Anterior cingulate cortex (tissue), 58 donors: ENCODE measurements at regions not wholly inside any gene's neighbourhood (a gene's known extent, or its start where the extent isn't known, plus 50 kb on each side); places are given as distances from the start of the nearest gene placed in this dataset.
"Not testable (repeated sequence)": the region's sequence is repeated elsewhere in the genome, so short reads cannot be mapped to it uniquely, and the experiment has no call there.

ENCODE experiments used
- DNase-seq, 58 donors: peaks; one replicate each; lab custom pipeline; 2025; lab: John Stamatoyannopoulos, UW

DNA sequence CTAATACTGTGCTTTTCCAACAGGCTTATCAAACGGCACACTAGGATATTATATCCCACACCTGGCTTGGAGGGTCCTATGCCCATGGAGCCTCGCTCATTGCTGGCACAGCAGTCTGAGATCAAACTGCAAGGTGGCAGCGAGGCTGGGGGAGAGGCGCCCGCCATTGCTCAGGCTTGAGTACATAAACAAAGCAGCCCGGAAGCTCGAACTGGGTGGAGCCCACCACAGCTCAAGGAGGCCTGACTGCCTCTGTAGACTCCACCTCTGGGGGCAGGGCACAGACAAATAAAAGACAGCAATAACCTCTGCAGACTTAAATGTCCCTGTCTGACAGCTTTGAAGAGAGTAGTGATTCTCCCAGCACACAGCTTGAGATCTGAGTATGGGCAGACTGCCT is 128.0 kb upstream of the CAV2 start:
- not testable (repeated sequence) for DNase-seq

DNA sequence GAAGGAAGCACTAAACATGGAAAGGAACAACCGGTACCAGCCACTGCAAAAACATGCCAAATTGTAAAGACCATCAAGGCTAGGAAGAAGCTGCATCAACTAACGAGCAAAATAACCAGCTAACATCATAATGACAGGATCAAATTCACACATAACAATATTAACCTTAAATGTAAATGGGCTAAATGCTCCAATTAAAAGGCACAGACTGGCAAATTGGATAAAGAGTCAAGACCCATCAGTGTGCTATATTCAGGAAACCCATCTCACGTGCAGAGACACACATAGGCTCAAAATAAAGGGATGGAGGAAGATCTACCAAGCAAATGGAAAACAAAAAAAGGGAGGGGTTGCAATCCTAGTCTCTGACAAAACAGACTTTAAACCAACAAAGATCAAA is 126.3 kb upstream of the CAV2 start:
- not testable (repeated sequence) for DNase-seq

DNA sequence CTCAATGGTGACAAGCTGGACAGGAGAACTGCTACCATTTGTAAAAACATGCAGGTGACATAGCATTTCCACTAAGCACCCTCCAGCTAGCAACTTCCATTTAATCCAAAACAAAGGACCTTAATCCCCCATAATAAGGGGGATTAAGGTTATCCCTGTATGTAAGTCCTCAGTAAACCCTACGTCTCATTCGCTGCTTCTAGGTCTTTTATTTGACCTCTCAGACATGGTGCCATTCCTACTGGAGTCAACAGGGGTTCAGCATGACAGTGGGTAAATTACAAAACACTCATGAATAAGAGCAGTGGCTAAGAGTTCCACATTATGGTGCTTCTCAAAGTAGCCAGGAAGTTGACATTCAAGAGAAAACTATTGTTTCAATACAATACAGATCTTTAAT is 121.8 kb upstream of the CAV2 start:
- DNase-seq = no peak

DNA sequence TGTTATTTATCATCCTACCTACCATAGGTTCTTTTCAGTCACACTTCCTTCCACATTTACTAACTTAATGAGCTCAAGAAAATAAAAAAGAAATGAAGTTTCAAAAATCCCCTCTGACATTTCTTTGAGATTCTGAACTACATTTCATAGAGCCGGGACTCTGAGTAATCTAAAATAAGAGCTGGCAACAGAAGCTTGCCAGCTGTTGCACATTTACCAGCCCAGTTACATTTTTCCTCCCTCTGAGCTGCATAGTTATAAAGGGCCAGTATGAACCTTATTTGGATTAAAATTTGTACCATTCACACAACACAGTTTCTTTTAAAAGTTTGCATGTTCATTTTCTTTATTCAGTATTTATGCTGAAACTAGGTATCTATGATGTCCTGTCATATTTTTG is 119.5 kb upstream of the CAV2 start:
- no peak for DNase-seq

DNA sequence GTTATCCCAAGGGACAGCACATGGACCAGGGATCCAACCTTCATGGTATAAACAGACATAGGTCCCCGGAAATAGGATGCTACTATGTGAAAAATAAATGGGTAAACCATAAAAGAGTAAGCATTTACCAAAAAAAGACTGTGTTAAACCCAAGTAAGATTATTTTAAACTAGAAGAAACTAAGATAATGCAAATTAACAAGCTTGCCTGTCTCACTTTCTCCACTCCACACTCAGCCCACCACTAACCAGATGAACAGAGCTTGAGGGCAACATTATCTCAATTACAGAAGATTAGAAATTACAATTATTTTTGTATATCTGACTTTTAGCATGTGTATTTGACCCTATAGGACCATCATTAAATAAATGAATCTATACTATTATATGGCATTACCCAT is 117.2 kb upstream of the CAV2 start:
- DNase-seq = no peak

DNA sequence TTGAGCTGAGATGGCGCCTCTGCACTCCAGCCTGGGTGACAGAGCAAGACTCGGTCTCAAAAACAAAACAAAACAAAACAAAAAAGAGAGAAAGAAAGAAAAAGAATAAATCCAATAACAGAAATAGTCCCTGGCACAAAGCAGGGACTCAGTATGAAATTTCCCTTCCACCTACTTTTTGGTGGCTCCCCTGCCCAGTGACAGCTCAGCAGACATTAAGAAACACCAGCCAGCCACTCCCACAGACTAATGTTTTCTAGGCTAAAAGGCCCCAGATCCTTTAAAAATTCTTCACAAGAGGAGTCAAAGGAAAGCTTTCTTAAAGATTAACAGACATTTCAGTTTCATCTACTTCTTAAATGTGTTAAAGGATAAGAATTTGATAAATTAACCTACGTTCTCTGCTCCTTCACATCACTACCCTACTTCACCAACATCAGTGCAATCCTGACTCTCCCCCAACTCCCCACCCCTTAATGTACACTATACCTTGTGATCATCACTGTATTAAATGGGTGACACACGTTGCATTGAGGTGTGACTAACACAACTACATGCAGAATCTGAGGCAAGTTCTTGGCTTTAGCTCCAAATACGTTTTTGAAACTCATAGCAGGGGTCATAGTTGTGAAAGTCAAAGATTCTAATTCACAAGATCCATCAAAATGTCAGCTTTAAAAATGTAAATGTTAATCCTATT is 114.5 kb upstream of the CAV2 start:
- no peak for DNase-seq

DNA sequence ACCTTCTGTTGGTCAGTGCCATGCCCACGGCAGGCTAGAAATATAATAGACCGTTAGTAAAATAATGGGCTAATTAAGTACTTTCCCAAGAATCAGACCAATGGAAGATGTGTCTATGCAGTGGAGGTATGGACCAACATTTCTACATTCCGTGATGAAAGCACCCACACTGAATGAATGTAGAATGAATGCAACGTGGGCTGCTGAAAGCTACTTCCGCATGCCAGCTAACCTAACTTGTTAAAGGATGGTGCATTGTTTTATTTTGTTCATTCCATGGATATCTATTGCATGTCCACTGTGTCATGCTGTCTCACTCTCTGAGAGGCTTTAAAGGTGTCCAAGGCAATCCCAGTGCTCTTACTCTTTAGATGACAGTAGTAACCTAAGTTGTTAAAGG is 112.9 kb upstream of the CAV2 start:
- no peak for DNase-seq

DNA sequence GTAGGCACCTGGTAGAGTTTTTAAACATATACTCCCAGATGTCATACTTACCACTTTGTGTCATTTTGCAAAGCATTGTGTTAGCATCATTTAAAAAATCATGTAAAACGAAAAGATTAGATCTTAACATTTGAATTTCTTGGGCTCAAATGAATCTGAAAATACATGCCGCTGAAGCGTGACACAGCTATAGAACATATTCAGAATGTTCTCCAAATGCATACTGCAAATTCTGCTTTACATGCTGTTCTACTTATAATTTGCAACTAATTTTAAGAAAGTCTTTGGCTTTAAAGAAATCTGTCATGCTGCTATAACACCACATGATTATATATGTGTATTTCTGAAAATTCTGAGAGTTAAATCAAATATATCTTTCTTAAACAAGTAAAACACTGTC is 109.2 kb upstream of the CAV2 start:
- DNase-seq = peak in 1 of 58 donors; percentile 24

DNA sequence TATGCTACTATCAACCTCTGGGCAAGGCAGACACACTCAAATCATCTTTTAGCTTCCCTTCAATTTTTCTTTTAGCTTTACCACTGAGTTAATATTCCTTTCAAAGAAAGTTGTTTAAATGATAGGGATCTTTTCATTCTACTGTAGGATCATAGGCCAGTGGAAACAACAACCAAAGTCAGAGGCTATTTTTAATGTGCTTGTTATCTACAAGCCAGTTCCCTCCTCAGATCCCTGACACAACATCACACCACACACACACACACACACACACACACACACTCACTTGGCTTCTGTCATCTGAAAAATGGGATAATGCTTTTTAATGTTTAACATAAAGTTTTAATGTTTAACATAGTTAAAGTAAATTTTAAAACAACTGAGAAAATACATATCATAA is 106.7 kb upstream of the CAV2 start:
- no peak for DNase-seq

DNA sequence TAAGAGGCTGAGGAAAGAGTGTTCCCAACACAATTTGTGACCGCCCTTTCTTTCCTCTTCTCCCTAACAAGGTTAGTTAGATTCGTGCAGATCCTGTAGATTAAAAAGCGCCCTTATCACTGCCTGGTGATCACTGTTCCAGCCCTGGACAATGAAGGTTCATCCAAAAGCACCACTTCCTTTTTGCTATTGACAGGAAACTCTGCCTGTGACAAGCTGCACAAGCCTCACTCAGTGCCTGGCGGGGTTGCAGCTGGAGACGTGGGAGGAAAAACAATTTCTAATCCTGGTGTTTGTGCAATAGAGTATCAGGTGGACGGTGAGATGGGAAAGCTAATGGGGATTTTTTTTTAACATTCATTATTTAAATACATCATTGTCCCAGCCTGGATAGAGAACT is 105.9 kb upstream of the CAV2 start:
- DNase-seq = peak in 1 of 58 donors; percentile 10

DNA sequence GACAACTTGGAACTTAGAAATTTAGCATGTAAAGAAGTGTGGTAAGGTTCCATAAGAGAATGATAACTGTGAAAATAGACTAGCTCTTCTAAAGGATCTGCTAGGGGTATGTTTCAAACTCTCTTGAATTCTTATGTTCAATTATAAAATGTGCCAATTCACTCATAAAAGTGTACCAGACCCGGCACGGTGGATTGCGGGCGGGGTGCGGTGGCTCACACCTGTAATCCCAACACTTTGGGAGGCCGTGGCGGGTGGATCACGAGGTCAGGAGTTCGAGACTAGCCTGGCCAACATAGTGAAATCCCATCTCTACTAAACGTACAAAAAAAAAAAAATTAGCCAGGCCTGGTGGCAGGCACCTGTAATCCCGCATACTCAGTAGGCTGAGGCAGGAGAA is 105.4 kb upstream of the CAV2 start:
- DNase-seq = no peak

DNA sequence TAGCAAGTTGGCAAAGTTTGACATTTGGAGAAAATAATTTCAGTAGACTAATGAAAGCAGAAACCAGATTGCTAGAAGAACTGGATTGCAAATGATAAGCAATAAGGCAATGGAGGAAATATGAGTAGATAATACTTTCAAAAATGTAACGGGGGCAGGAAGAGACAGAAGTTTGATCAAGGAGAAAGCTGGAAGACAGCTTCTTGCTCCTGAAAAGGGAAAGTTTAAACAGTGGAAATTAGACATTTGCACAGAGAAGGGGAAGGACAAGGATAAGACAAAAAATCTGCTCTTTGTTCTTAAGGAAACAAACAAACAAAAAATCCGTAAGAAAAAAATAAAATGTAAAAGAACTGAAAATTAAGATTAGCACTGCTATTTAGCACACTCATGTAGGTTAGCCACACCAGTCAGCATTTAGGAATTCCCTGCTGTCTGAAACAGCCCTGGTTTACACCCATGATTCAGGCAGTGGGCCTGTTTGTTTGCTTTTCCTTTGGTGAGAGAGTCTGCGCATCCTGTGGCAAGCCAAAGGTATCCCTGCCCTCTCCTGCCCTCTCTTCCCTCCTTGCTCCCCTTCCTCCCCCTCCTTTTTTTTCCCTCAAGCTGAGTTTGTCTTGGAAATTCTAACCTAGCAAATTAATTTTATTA is 104.3 kb upstream of the CAV2 start:
- DNase-seq = no peak

DNA sequence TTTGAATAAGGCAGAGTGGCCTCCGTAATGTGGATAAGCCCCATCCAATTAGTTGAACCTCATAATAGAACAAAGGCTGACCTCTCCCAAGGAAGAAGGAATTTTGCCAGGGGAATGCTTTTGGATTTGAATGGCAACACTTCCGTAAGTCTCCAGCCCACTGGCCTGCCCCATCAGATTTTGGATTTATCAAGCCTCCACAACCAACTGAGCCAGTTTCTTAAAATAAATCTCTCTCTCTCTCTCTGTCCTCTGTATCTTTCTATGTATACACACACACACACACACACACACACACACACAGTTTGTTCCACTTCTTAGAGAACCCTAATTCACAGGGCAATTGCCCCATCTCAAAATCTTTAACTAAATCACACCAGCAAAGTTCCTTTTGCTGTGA is 100.9 kb upstream of the CAV2 start:
- no peak for DNase-seq

DNA sequence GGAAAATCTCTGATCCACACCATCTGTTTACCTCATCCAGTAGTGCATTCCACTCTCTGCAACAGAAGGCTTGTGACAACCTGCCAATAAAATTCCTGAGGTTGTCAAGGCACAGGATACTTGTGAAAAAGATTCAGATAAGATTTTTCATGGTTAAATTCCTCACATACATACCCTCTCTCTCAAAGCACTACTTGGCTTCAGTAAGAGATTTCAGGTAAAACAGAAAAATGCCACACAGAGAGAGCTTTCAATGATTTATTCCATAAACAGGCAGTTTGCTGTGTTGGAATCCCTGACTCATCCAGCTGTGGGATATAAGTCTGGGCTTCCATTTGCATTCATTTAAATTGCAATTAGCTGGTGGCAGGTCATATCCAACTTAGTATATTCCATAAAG is 99.7 kb upstream of the CAV2 start:
- no peak for DNase-seq

DNA sequence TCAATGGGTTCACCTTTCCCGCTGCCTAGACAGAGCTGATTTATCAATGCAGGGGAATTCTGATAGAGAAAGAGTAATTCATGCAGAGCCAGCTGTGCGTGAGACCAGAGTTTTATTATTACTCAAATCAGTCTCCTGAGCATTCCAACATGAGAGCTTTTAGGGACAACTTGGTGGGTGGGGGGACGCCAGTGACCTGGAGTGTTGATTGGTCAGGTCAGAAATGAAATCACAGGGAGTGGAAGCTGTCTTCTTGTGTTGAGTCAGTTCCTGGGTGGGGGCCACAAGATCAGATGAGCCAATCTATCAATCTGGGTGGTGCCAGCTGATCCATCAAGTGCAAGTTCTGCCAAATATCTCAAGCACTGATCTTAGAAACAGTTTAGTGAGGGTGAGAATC is 99.0 kb upstream of the CAV2 start:
- DNase-seq = no peak

DNA sequence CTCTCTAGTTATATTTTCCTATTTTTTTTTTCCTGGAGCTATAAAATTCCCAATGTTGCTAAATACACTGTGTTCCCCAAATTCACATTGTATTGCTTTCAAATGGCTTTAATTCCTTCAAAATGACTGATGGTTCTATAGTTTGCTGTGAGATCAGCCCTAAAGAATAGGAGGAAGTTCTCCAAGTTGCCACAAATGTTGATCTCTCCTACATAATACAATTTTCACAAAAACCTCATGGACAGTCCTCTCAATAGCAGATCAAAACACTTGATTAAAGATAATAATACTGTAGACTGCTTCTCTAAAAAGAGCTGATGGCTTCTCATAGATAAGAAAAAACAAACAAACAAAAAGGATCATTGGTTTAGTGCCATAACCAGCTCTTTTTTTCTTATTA is 97.8 kb upstream of the CAV2 start:
- no peak for DNase-seq

DNA sequence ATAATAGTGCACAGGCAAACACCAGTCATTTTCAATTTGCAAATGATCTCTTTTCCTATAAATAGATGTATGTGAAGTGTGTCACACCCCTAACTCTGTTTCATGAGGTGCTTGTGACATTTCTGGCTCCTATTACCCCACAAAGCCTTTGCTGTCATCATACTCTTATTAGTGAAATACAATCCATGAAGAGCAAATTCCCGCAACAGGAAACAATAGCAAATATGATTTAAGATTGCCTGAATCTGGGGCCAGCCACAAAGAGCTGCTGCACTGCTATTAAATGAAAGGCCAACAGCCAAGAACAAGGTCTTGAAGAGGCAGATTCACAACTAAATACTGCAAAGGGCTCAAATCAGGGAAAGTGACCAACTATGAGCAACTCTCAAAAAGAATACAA is 96.3 kb upstream of the CAV2 start:
- no peak for DNase-seq

DNA sequence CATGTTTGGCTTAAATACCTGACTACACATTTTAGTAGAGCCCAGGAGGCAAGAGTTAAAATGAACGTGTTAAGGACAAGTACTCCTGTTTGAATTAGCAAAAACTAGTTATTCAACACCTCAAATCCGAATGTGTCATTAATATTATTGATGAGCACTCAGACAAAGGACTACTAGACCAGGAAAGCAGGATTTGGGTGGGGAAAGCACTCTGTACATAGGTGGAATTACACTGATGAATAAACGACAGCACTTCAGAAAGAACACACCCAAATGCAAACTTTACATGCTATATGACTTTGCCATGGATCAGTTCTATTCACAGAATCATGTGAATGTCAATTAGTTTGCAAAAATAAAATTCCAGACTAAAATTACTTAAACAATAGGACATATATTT is 95.1 kb upstream of the CAV2 start:
- no peak for DNase-seq

DNA sequence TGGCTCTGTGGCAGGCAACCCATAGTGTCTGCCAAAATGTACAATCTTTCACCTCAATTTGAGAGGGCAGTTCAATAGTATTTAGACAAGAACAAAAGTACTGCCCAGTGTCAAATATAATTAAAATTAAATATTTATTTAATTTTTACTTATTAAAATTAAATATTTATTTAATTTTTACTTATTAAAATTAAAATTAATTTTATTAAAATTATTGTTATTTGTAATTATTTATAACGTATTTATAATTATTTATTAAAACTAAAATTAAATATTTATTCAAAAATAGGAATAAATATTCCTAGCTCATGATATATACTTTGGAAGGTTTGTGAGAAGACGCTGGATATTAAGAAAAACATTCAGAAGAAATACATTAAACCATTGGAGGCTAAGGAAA is 93.7 kb upstream of the CAV2 start:
- DNase-seq = no peak

DNA sequence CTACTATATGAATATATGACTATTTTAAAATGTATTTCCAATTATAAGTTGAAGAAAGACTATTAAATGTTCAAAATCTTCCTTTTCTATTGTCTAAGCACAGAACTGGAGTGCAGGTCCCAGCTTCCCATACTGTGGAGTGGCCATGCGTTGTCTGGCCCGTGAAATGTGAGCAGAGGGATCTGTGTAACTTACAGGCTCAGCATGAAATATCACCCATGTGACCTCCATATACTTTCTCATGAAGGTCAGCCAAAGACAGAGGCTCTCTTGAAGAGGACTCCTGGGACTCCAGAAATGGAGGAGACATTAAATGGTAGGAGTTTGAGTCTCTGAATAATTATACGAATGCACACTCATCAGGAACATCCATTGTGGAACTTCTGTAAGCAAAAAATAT is 92.4 kb upstream of the CAV2 start:
- no peak for DNase-seq

DNA sequence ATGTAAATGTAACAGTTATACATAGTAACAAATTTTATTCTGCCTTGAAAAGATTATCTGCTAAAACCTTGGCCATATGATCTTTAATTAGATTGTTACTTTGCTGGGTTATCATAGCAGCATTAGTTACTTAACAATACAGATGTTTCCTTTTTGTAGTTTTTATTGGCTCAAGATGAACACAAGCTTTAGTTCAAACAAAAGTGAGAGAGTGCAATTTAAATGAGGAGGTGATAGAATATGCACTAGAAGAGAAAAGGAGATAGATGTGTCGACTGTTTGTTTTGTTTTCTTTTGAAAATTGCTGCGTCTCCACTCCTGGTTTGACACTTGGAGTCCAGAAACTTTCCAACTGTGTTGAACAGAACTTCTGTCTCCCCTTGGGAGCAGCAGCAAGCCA is 91.4 kb upstream of the CAV2 start:
- DNase-seq = no peak

DNA sequence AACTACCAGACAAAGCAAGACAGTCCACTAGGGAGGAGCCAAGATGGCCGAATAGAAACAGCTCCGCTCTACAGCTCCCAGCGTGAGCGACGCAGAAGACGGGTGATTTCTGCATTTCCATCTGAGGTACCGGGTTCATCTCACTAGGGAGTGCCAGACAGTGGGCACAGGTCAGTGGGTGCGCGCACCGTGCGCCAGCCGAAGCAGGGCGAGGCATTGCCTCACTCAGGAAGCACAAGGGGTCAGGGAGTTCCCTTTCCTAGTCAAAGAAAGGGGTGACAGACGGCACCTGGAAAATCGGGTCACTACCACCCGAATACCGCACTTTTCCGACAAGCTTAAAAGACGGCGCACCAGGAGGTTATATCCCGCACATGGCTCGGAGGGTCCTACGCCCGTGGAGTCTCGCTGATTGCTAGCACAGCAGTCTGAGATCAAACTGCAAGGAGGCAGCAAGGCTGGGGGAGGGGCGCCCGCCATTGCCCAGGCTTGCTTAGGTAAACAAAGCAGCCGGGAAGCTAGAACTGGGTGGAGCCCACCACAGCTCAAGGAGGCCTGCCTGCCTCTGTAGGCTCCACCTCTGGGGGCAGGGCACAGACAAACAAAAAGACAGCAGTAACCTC is 90.6 kb upstream of the CAV2 start:
- DNase-seq = not testable (repeated sequence)
